IMR-90 (cell line): ENCODE measurements at regions not wholly inside any gene's neighbourhood (a gene's known extent, or its start where the extent isn't known, plus 50 kb on each side); places are given as distances from the start of the nearest gene placed in this dataset.

Experiments
- CTCF ChIP-seq: conservative IDR thresholded peaks from 2 replicates; pipeline ENCODE4 v1.5.1; 2012; ENCODE audit warnings: mild to moderate bottlenecking, low read depth, low read length, improper control_type of control experiment
- NFE2L2 ChIP-seq: fragments of 150-350 bp; IDR thresholded peaks from 2 replicates; pipeline ENCODE4 v1.6.1; 2016; ENCODE audit warnings: low read depth, mild to moderate bottlenecking, low read length
- RAD21 ChIP-seq: IDR thresholded peaks from 2 replicates; pipeline ENCODE4 v1.6.1; 2012; ENCODE audit warnings: low read length, improper control_type of control experiment
- RCOR1 ChIP-seq: IDR thresholded peaks from 2 replicates; pipeline ENCODE4 v1.6.1; 2012; ENCODE audit warnings: mild to moderate bottlenecking, low read length, improper control_type of control experiment; ENCODE audit not compliant: insufficient replicate concordance

- no peak for TF ChIP-seq CTCF
- no peak for TF ChIP-seq RAD21
- TF ChIP-seq RCOR1: no peak
- no peak for TF ChIP-seq NFE2L2
Measured at GRCh38 chr2:128815248-128815647, 496.6 kb upstream of the HS6ST1 start.
